Brain microvascular endothelial cell (primary cell): ENCODE measurements at regions not wholly inside any gene's neighbourhood (a gene's known extent, or its start where the extent isn't known, plus 50 kb on each side); places are given as distances from the start of the nearest gene placed in this dataset.

Experiments
- DNase-seq: peaks from one replicate; pipeline ENCODE4 v3.0.0-alpha.2; 2020
- H3K27ac ChIP-seq: fragments of 250-450 bp; sonication (Bioruptor Pico); 2 replicates; pipeline ENCODE4 v1.5.1; 2020; ENCODE audit warnings: mild to moderate bottlenecking, moderate library complexity
- H3K27me3 ChIP-seq: fragments of 250-450 bp; sonication (Bioruptor Pico); replicated peaks from 2 replicates; pipeline ENCODE4 v1.5.1; 2020; ENCODE audit warnings: mild to moderate bottlenecking
- H3K36me3 ChIP-seq: fragments of 250-450 bp; sonication (Bioruptor Pico); replicated peaks from 2 replicates; pipeline ENCODE4 v1.5.1; 2020; ENCODE audit warnings: mild to moderate bottlenecking
- H3K4me3 ChIP-seq: 2 replicates; pipeline ENCODE4 v1.5.1; 2011; ENCODE audit warnings: low read depth, mild to moderate bottlenecking, control low read depth, low read length, moderate library complexity
- CTCF ChIP-seq: IDR thresholded peaks from 2 replicates; pipeline ENCODE4 v1.5.1; 2011; ENCODE audit warnings: low read depth, mild to moderate bottlenecking, moderate library complexity, low read length, control low read depth, inconsistent platforms; ENCODE audit errors: missing control alignments
- in situ Hi-C: cut with HindIII; loops from 2 replicates; pipeline ENCODE4 v1.10.0; 2017; ENCODE audit warnings: low sequenced_read_pairs, low pct_ligation_motif_present

DNA sequence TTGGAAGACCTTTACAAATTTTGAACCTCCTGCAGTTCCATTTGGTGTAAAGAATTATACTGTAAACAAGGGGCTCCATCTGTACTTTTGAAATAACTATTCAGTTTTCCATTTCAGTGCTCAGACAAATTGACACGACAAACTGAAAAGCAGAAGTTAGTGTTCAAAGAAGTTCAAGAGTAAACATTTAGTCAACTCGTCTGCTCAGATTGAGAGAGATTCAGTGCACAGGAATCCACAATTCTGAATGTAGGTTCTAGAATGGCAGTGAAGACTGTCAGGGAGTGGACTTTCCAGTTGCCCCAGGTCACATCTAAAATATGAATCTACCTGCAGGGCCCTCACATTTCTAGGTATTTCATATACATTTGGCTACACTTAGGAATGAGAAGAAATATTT lies 322.3 kb upstream of the TCF4 start:
- no peaks in the 10 kb centered on the region for H3K36me3 ChIP-seq
- in situ Hi-C loops: no loop called here
- no peak for DNase-seq
- TF ChIP-seq CTCF: no peak
- no peaks in the 10 kb centered on the region for H3K27me3 ChIP-seq
- H3K27ac ChIP-seq: no peak overlapping the region
- no peak overlapping the region for H3K4me3 ChIP-seq

- no peaks in the 10 kb centered on the region for H3K27me3 ChIP-seq
- DNase-seq: no peak
- in situ Hi-C loops: no loop called here
- H3K36me3 ChIP-seq: no peaks in the 10 kb centered on the region
- H3K4me3 ChIP-seq: no peak overlapping the region
- H3K27ac ChIP-seq: no peak overlapping the region
- no peak for TF ChIP-seq CTCF
Observed at GRCh38 chr18:55908901-55909366, 320.9 kb upstream of the TCF4 start.

GRCh38 chr18:55907453-55908175 lies 319.6 kb upstream of the TCF4 start:
- in situ Hi-C loops: no loop called here
- H3K27ac ChIP-seq: no peak overlapping the region
- no peak overlapping the region for H3K4me3 ChIP-seq
- TF ChIP-seq CTCF: no peak
- no peaks in the 10 kb centered on the region for H3K36me3 ChIP-seq
- H3K27me3 ChIP-seq: no peaks in the 10 kb centered on the region
- no peak for DNase-seq

GRCh38 chr18:55906536-55906935 lies 318.5 kb upstream of the TCF4 start:
- in situ Hi-C loops: no loop called here
- no peak for TF ChIP-seq CTCF
- no peak overlapping the region for H3K4me3 ChIP-seq
- no peak for DNase-seq
- no peak overlapping the region for H3K27ac ChIP-seq
- no peaks in the 10 kb centered on the region for H3K27me3 ChIP-seq
- H3K36me3 ChIP-seq: no peaks in the 10 kb centered on the region

DNA sequence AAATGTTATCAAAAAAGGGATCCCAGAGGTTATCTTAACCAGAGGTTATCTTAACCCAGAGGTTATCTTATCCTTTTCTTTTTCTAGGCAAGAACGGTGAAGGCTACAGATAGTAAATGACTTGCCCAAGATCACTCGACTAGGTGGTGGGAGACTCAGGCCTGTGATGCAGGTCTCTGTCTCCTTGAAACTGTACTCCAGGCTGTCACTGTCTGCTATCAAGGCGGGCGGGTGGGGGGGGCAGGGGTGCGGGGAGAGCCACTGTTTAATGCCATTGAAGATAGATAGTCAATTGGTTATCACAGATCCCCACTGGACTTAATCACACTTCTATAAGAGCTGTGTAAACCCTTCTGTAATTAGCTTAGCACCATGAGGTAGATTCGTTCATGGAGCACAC lies 315.9 kb upstream of the TCF4 start:
- DNase-seq: no peak
- no peak for TF ChIP-seq CTCF
- in situ Hi-C loops: no loop called here
- Histone ChIP-seq H3K27me3 (no peaks in the 10 kb centered on the region), H3K27ac (no peak overlapping the region), H3K36me3 (no peaks in the 10 kb centered on the region), H3K4me3 (no peak overlapping the region)

DNA sequence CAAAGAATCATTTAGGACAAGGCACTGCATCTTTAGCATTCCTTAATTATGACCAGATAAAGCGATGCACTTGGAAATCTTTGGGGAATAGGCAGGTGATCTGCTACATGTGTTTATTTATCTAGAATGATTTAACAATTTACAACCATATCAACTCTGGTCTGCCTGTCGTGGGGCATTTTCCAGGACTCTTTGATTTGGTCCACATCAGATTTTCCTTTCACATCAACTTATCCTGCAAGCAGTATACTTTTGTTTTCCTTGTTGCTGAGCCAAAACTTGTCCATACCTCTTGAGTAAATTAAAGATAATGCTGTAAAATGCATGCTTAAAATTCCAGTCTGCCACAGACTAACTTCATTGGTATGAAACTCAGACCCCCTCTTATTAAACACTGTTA lies 312.4 kb upstream of the TCF4 start:
- no peaks in the 10 kb centered on the region for H3K27me3 ChIP-seq
- in situ Hi-C loops: no loop called here
- DNase-seq: peak; percentile 48
- H3K36me3 ChIP-seq: no peaks in the 10 kb centered on the region
- no peak overlapping the region for H3K4me3 ChIP-seq
- TF ChIP-seq CTCF: no peak
- H3K27ac ChIP-seq: no peak overlapping the region
